PC-3 (cell line): ENCODE measurements at regions not wholly inside any gene's neighbourhood (a gene's known extent, or its start where the extent isn't known, plus 50 kb on each side); places are given as distances from the start of the nearest gene placed in this dataset.

Source experiments
- ATAC-seq: fragments of 200-7000 bp; cut with Tn5 transposase; 2 replicates; pipeline ENCODE4 v1.9.1; 2020; ENCODE audit warnings: mild to moderate bottlenecking, moderate library complexity
- BruUV-seq: library from RNA; stranded (reverse); fragments of 400-500 nt; replicated peaks from 2 replicates; lab custom pipeline; 2021; lab: Mats Ljungman, UMichigan
- CTCF ChIA-PET: fragments of 300-600 bp; sonication (Branson Sonifier 250); formaldehyde crosslinking; loops from one replicate; lab custom pipeline; 2022; ENCODE audit warnings: antibody characterized with exemption; lab: Charles Lee
- POLR2A ChIA-PET: fragments of 300-600 bp; sonication (Branson Sonifier 250); formaldehyde crosslinking; loops from one replicate; lab custom pipeline; 2022; ENCODE audit warnings: antibody characterized with exemption; ENCODE audit not compliant: unreplicated experiment; lab: Charles Lee
- DNase-seq: peaks from one replicate; pipeline ENCODE4 v3.0.0-alpha.2; 2015
- H2AFZ ChIP-seq: fragments of 300-600 bp; sonication (generic); 2 replicates; pipeline ENCODE4 v1.6.0; 2016; ENCODE audit warnings: antibody characterized with exemption, low read length
- H3F3A ChIP-seq: fragments of 300-600 bp; sonication (generic); one replicate; pipeline ENCODE4 v1.6.0; 2017; ENCODE audit warnings: antibody characterized with exemption, low read length, control low read depth, mild to moderate bottlenecking; ENCODE audit not compliant: unreplicated experiment
- H3K27ac ChIP-seq: fragments of 300-600 bp; sonication (generic); 2 replicates; pipeline ENCODE4 v1.5.1; 2016; ENCODE audit warnings: mild to moderate bottlenecking, low read length
- H3K27me3 ChIP-seq: fragments of 300-600 bp; sonication (generic); 2 replicates; pipeline ENCODE4 v1.6.1; 2016; ENCODE audit warnings: low read length, mixed read lengths
- H3K36me3 ChIP-seq: fragments of 300-600 bp; sonication (generic); 2 replicates; pipeline ENCODE4 v1.6.1; 2016; ENCODE audit warnings: low read depth, mixed run types, low read length, mixed read lengths
- H3K4me1 ChIP-seq: fragments of 300-600 bp; sonication (generic); 2 replicates; pipeline ENCODE4 v1.5.1; 2016; ENCODE audit warnings: low read length; ENCODE audit not compliant: insufficient read depth
- H3K4me2 ChIP-seq: fragments of 300-600 bp; sonication (generic); 2 replicates; pipeline ENCODE4 v1.6.0; 2016; ENCODE audit warnings: low read length
- H3K4me3 ChIP-seq: fragments of 300-600 bp; sonication (generic); 2 replicates; pipeline ENCODE4 v1.5.1; 2016; ENCODE audit warnings: mild to moderate bottlenecking, low read length, mixed read lengths
- H3K79me2 ChIP-seq: fragments of 300-600 bp; sonication (generic); 2 replicates; pipeline ENCODE4 v1.6.1; 2017; ENCODE audit warnings: low read length, mixed read lengths
- H3K9ac ChIP-seq: fragments of 300-600 bp; sonication (generic); 2 replicates; pipeline ENCODE4 v1.6.0; 2016; ENCODE audit warnings: mild to moderate bottlenecking, low read length
- H3K9me2 ChIP-seq: fragments of 300-600 bp; sonication (generic); replicated peaks from 2 replicates; pipeline ENCODE4 v1.6.1; 2016; ENCODE audit warnings: mixed run types, low read length, mixed read lengths
- H3K9me3 ChIP-seq: fragments of 300-600 bp; sonication (generic); 2 replicates; pipeline ENCODE4 v1.6.1; 2016; ENCODE audit warnings: low read length, mixed read lengths
- H4K20me1 ChIP-seq: fragments of 300-600 bp; sonication (generic); 2 replicates; pipeline ENCODE4 v1.6.1; 2016; ENCODE audit warnings: low read length, mixed read lengths
- CTCF ChIP-seq: fragments of 300-600 bp; sonication (generic); conservative IDR thresholded peaks from 2 replicates; pipeline ENCODE4 v1.5.1; 2017; ENCODE audit warnings: antibody characterized with exemption, low read depth, mild to moderate bottlenecking, low read length
- EZH2 ChIP-seq: fragments of 300-600 bp; sonication (generic); IDR thresholded peaks from one replicate; pipeline ENCODE4 v1.6.1; 2017; ENCODE audit warnings: antibody characterized with exemption, mild to moderate bottlenecking, low read length; ENCODE audit not compliant: unreplicated experiment
- EZH2phosphoT487 ChIP-seq: fragments of 300-600 bp; sonication (generic); IDR thresholded peaks from 2 replicates; pipeline ENCODE4 v1.6.1; 2018; ENCODE audit warnings: mild to moderate bottlenecking, antibody characterized with exemption, low read length, borderline replicate concordance
- intact Hi-C: fragments of 100-400 bp; cut with micrococcal nuclease; formaldehyde crosslinking; loops from 2 replicates; pipeline ENCODE4 v1.9.0; 2023

- TF ChIP-seq EZH2 = no peak
- TF ChIP-seq CTCF = no peak
- no peak for TF ChIP-seq EZH2phosphoT487
- Histone ChIP-seq H2AFZ (no peak overlapping the region), H3K9me2 (no peaks in the 10 kb centered on the region), H3K27me3 (peaks cover 13% of the 10 kb centered on the region), H3K4me1 (no peaks in the 10 kb centered on the region), H4K20me1 (no peaks in the 10 kb centered on the region), H3K4me2 (no peak overlapping the region), H3F3A (no peaks in the 10 kb centered on the region), H3K9me3 (no peaks in the 10 kb centered on the region), H3K9ac (no peak overlapping the region), H3K27ac (no peak overlapping the region), H3K4me3 (no peak overlapping the region), H3K79me2 (no peaks in the 10 kb centered on the region), H3K36me3 (no peaks in the 10 kb centered on the region)
- intact Hi-C loops = no loop called here
- ATAC-seq = no peak
- no TSS peak for BruUV-seq
- no peak for DNase-seq
- CTCF ChIA-PET = no interaction called here
- POLR2A ChIA-PET = no interaction called here
Observed at GRCh38 chr18:75839041-75839440, 411.5 kb upstream of the SMIM21 start.

GRCh38 chr18:75837316-75837715, 409.8 kb upstream of the SMIM21 start:
- TF ChIP-seq EZH2 = no peak
- TF ChIP-seq EZH2phosphoT487 = no peak
- no peak for TF ChIP-seq CTCF
- ATAC-seq = no peak
- DNase-seq = no peak
- Histone ChIP-seq H3K9me2 (no peaks in the 10 kb centered on the region), H3K4me3 (no peak overlapping the region), H3K4me2 (no peak overlapping the region), H3K4me1 (no peaks in the 10 kb centered on the region), H3K79me2 (no peaks in the 10 kb centered on the region), H3K27me3 (peaks cover 18% of the 10 kb centered on the region), H3K36me3 (no peaks in the 10 kb centered on the region), H3K9me3 (no peaks in the 10 kb centered on the region), H3K27ac (no peak overlapping the region), H3F3A (no peaks in the 10 kb centered on the region), H4K20me1 (no peaks in the 10 kb centered on the region), H2AFZ (no peak overlapping the region), H3K9ac (no peak overlapping the region)
- ChIA-PET CTCF (no interaction called here), POLR2A (no interaction called here)
- BruUV-seq = no TSS peak
- intact Hi-C loops = no loop called here

GRCh38 chr18:75836516-75836915, 409.0 kb upstream of the SMIM21 start:
- no peaks in the 10 kb centered on the region for H4K20me1 ChIP-seq
- H3K4me3 ChIP-seq = no peak overlapping the region
- no peak overlapping the region for H2AFZ ChIP-seq
- no peaks in the 10 kb centered on the region for H3K9me3 ChIP-seq
- no peak overlapping the region for H3K4me2 ChIP-seq
- no peak overlapping the region for H3K27ac ChIP-seq
- intact Hi-C loops = no loop called here
- H3K9ac ChIP-seq = no peak overlapping the region
- ChIA-PET POLR2A (no interaction called here), CTCF (no interaction called here)
- no peaks in the 10 kb centered on the region for H3K36me3 ChIP-seq
- no peaks in the 10 kb centered on the region for H3K79me2 ChIP-seq
- H3F3A ChIP-seq = no peaks in the 10 kb centered on the region
- no peak for TF ChIP-seq CTCF
- TF ChIP-seq EZH2 = no peak
- no peak for TF ChIP-seq EZH2phosphoT487
- peaks cover 22% of the 10 kb centered on the region for H3K27me3 ChIP-seq
- no peak for ATAC-seq
- H3K4me1 ChIP-seq = no peaks in the 10 kb centered on the region
- DNase-seq = no peak
- H3K9me2 ChIP-seq = no peaks in the 10 kb centered on the region
- no TSS peak for BruUV-seq
